RWPE2 (cell line): ENCODE measurements at regions not wholly inside any gene's neighbourhood (a gene's known extent, or its start where the extent isn't known, plus 50 kb on each side); places are given as distances from the start of the nearest gene placed in this dataset.

Experiments used
- ATAC-seq: fragments of 200-7000 bp; cut with Tn5 transposase; 3 replicates; pipeline ENCODE4 v1.9.1; 2021; ENCODE audit warnings: low read depth
- DNase-seq: peaks from one replicate; pipeline ENCODE4 v3.0.0-alpha.2; 2020; ENCODE audit warnings: low spot score
- H3K27ac ChIP-seq: fragments of 450-650 bp; 2 replicates; pipeline ENCODE4 v1.5.1; 2017; ENCODE audit warnings: mild to moderate bottlenecking; ENCODE audit not compliant: poor library complexity, severe bottlenecking
- H3K27me3 ChIP-seq: fragments of 250-450 bp; sonication (Bioruptor Pico); 2 replicates; pipeline ENCODE4 v1.5.1; 2021; ENCODE audit warnings: mild to moderate bottlenecking, moderate library complexity; ENCODE audit not compliant: insufficient read depth, poor library complexity, severe bottlenecking
- H3K36me3 ChIP-seq: fragments of 250-450 bp; sonication (Bioruptor Pico); 2 replicates; pipeline ENCODE4 v1.5.1; 2020; ENCODE audit warnings: low read depth, mild to moderate bottlenecking, moderate library complexity
- H3K4me1 ChIP-seq: fragments of 250-450 bp; sonication (Bioruptor Pico); 2 replicates; pipeline ENCODE4 v1.5.1; 2021; ENCODE audit warnings: mild to moderate bottlenecking, moderate library complexity; ENCODE audit not compliant: insufficient read depth, poor library complexity, severe bottlenecking
- H3K4me3 ChIP-seq: fragments of 250-450 bp; sonication (Bioruptor Pico); 2 replicates; pipeline ENCODE4 v1.5.1; 2021; ENCODE audit warnings: mild to moderate bottlenecking, moderate library complexity; ENCODE audit not compliant: severe bottlenecking
- H3K9me3 ChIP-seq: fragments of 250-450 bp; sonication (Bioruptor Pico); 2 replicates; pipeline ENCODE4 v1.5.1; 2021; ENCODE audit warnings: mild to moderate bottlenecking, moderate library complexity; ENCODE audit not compliant: severe bottlenecking
- CTCF ChIP-seq: fragments of 450-650 bp; IDR thresholded peaks from one replicate; pipeline ENCODE4 v1.5.1; 2017; ENCODE audit warnings: mild to moderate bottlenecking, moderate library complexity; ENCODE audit not compliant: poor library complexity, severe bottlenecking

GRCh38 chr13:76016799-76017400 is 380.8 kb downstream of the LMO7 start:
- peak; percentile 43 for TF ChIP-seq CTCF
- no peak for DNase-seq
- H3K4me3 ChIP-seq = no peak overlapping the region
- H3K4me1 ChIP-seq = no peaks in the 10 kb centered on the region
- no peaks in the 10 kb centered on the region for H3K27me3 ChIP-seq
- no peaks in the 10 kb centered on the region for H3K9me3 ChIP-seq
- ATAC-seq = no peak
- no peak overlapping the region for H3K27ac ChIP-seq
- no peaks in the 10 kb centered on the region for H3K36me3 ChIP-seq

- H3K4me1 ChIP-seq = no peaks in the 10 kb centered on the region
- no peaks in the 10 kb centered on the region for H3K9me3 ChIP-seq
- ATAC-seq (peak; percentile 74), DNase-seq (no peak)
- no peak overlapping the region for H3K27ac ChIP-seq
- H3K4me3 ChIP-seq = no peak overlapping the region
- H3K36me3 ChIP-seq = no peaks in the 10 kb centered on the region
- no peak for TF ChIP-seq CTCF
- H3K27me3 ChIP-seq = no peaks in the 10 kb centered on the region
These were observed 378.5 kb downstream of the LMO7 start for GRCh38 chr13:76014406-76015318.

GRCh38 chr13:76012091-76012721 is 376.1 kb downstream of the LMO7 start:
- no peaks in the 10 kb centered on the region for H3K36me3 ChIP-seq
- peak; percentile 42; the same call in 1 of the 3 replicates for ATAC-seq
- TF ChIP-seq CTCF = no peak
- H3K4me3 ChIP-seq = no peak overlapping the region
- H3K27me3 ChIP-seq = no peaks in the 10 kb centered on the region
- H3K4me1 ChIP-seq = no peaks in the 10 kb centered on the region
- H3K9me3 ChIP-seq = no peaks in the 10 kb centered on the region
- DNase-seq = no peak
- H3K27ac ChIP-seq = no peak overlapping the region

GRCh38 chr13:76009267-76009890 is 373.2 kb downstream of the LMO7 start:
- no peaks in the 10 kb centered on the region for H3K4me1 ChIP-seq
- no peaks in the 10 kb centered on the region for H3K27me3 ChIP-seq
- no peaks in the 10 kb centered on the region for H3K36me3 ChIP-seq
- H3K9me3 ChIP-seq = no peaks in the 10 kb centered on the region
- ATAC-seq (no peak), DNase-seq (no peak)
- TF ChIP-seq CTCF = no peak
- H3K4me3 ChIP-seq = no peak overlapping the region
- H3K27ac ChIP-seq = no peak overlapping the region
